Spleen (tissue), 11 donors: ENCODE measurements at regions not wholly inside any gene's neighbourhood (a gene's known extent, or its start where the extent isn't known, plus 50 kb on each side); places are given as distances from the start of the nearest gene placed in this dataset.
A peak's percentile ranks its signal among the peaks of the same experiment; 100 is the strongest.

Experiments
- DNase-seq: peaks from one replicate; pipeline ENCODE4 v3.0.0-alpha.2; 2020
- H3K27ac ChIP-seq, 8 donors: fragments of 200-600 bp; sonication (generic) in 7 of 8; 1 replicate in 4 of 8; 2 replicates in 4 of 8; pipeline versions ENCODE4 v1.5.0 to v1.8.0; 2016 to 2021; ENCODE audit warnings: inconsistent platforms in 4 of 8, mild to moderate bottlenecking in 4 of 8, moderate library complexity in 1 of 8
- H3K27me3 ChIP-seq, 7 donors: fragments of 200-600 bp; sonication (generic) in 6 of 7; replicated peaks in 1 of 7; 1 replicate in 4 of 7; 2 replicates in 3 of 7; pipeline versions ENCODE4 v1.5.0 to v1.8.0; 2016 to 2021; ENCODE audit warnings: inconsistent platforms in 3 of 7, mild to moderate bottlenecking in 1 of 7
- H3K36me3 ChIP-seq, 6 donors: fragments of 200-600 bp; sonication (generic) in 5 of 6; 1 replicate in 4 of 6; 2 replicates in 2 of 6; pipeline versions ENCODE4 v1.5.0 to v1.8.0; 2016 to 2021; ENCODE audit warnings: inconsistent platforms in 2 of 6
- H3K4me1 ChIP-seq, 6 donors: fragments of 200-600 bp; sonication (generic) in 5 of 6; 1 replicate in 3 of 6; 2 replicates in 3 of 6; pipeline versions ENCODE4 v1.5.0 to v1.8.0; 2016 to 2021; ENCODE audit warnings: inconsistent platforms in 3 of 6
- H3K4me3 ChIP-seq, 8 donors: fragments of 200-600 bp; sonication (generic) in 7 of 8; 1 replicate in 4 of 8; 2 replicates in 4 of 8; pipeline versions ENCODE4 v1.5.0 to v1.8.0; 2016 to 2021; ENCODE audit warnings: inconsistent platforms in 4 of 8, mild to moderate bottlenecking in 4 of 8, moderate library complexity in 2 of 8
- H3K9me3 ChIP-seq, 8 donors: fragments of 200-600 bp; sonication (generic) in 7 of 8; 1 replicate in 4 of 8; 2 replicates in 4 of 8; pipeline versions ENCODE4 v1.5.0 to v1.8.0; 2016 to 2021; ENCODE audit warnings: inconsistent platforms in 4 of 8
- POLR2A ChIP-seq, 3 donors: fragments of 450-650 bp; IDR thresholded peaks; one replicate each; pipeline ENCODE4 v1.5.1; 2017; ENCODE audit warnings: antibody characterized with exemption in 3 of 3, mild to moderate bottlenecking in 1 of 3
- POLR2AphosphoS5 ChIP-seq, 3 donors: sonication (generic); formaldehyde crosslinking; IDR thresholded peaks; one replicate each; pipeline ENCODE4 v1.5.1; 2017; ENCODE audit warnings: antibody characterized with exemption in 3 of 3
- WGBS, 5 donors: extraction: QIAGEN DNeasy Blood & Tissue Kit in 3 of 5; methylation state at CpG; one replicate each; pipeline versions ENCODE4 v1.1.5 to v1.1.7; 2013 to 2018; 5-methylcytosine and 5-hydroxymethylcytosine counted together
- intact Hi-C: fragments of 100-400 bp; cut with DNase I; formaldehyde crosslinking; loops from one replicate; pipeline ENCODE4 v1.15.0; 2023; ENCODE audit warnings: low total_unique reads
- TF ChIP-seq, protein P1 (sequence below), 11 experiments: fragments of 200-600 bp in 7 of 11; fragments of 450-650 bp in 4 of 11; sonication (generic) in 4 of 11; IDR thresholded peaks in 8 of 11; conservative IDR thresholded peaks in 3 of 11; 1 replicate in 7 of 11; 2 replicates in 4 of 11; pipeline versions ENCODE4 v1.4.0 to v1.8.0; 2016 to 2021; ENCODE audit warnings: antibody characterized with exemption in 11 of 11, inconsistent platforms in 4 of 11, mild to moderate bottlenecking in 1 of 11
- donor health status: healthy with polysubstance abuse.
- donor health status: DM: no; HTN: no; CAD: no; lungs with moderate emphysema.
- donor health status: DM: no; HTN: no; CAD: no.
- donor health status: Bipolar disorder and iron deficiency.
- donor health status: healthy.
- donor health status: DM: no; HTN: no; CAD: no.
- donor health status: DM: yes; HTN: yes; CAD: no.

- intact Hi-C loops, result no loop called here
- H3K4me1 ChIP-seq, result peaks cover 5 to 46% (median 25%) of the 10 kb centered on the region in 6 donors
- no peaks in the 10 kb centered on the region for H3K36me3 ChIP-seq
- peak overlapping the region in 3 of 8 donors; percentile 49 to 60 (median 57) for H3K27ac ChIP-seq
- 25 to 32% (median 26%) methylated on average over 6 of the region's 6 CpGs for WGBS, 5 donors
- H3K4me3 ChIP-seq, result no peak overlapping the region
- H3K9me3 ChIP-seq, result peaks cover 0 to 8% (median 2%) of the 10 kb centered on the region in 8 donors
- H3K27me3 ChIP-seq, result no peaks in the 10 kb centered on the region
- TF ChIP-seq POLR2AphosphoS5 (IDR thresholded peaks at IDR 0.05), result peak in 1 of 3 donors; percentile 27
- no peak for TF ChIP-seq POLR2A (IDR thresholded peaks at IDR 0.05)
- DNase-seq, result no peak
Observed at GRCh38 chr1:93750955-93751354, 69.3 kb upstream of the BCAR3 start.

DNA sequence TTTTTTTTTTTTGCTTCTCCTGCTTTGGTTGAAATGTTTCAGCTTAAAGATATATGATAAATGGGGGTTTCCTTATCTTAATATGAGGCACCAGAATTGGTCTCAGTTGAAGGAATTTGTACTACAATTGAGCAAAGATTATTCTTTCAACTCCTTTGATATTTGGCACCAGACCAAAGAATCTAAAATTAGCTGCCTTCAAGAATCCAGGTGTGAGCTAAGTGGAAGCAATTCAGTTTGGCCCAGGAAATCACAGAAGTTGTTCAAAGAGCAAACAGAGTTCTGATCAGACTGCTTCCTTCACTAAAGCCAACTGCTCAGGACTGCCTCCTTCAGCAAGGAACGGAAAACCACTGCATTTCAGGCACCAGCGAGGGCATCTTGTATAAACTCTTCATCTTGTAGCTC is 68.3 kb upstream of the BCAR3 start:
- intact Hi-C loops, result no loop called here
- 43 to 63% (median 49%) methylated on average over 2 of the region's 2 CpGs for WGBS, 5 donors
- no peaks in the 10 kb centered on the region for H3K27me3 ChIP-seq
- H3K36me3 ChIP-seq, result no peaks in the 10 kb centered on the region
- peaks cover 5 to 48% (median 27%) of the 10 kb centered on the region in 6 donors for H3K4me1 ChIP-seq
- H3K27ac ChIP-seq, result peak overlapping the region in 5 of 8 donors; percentile 27 to 60 (median 50)
- no peak for DNase-seq
- TF ChIP-seq, protein P1, sequence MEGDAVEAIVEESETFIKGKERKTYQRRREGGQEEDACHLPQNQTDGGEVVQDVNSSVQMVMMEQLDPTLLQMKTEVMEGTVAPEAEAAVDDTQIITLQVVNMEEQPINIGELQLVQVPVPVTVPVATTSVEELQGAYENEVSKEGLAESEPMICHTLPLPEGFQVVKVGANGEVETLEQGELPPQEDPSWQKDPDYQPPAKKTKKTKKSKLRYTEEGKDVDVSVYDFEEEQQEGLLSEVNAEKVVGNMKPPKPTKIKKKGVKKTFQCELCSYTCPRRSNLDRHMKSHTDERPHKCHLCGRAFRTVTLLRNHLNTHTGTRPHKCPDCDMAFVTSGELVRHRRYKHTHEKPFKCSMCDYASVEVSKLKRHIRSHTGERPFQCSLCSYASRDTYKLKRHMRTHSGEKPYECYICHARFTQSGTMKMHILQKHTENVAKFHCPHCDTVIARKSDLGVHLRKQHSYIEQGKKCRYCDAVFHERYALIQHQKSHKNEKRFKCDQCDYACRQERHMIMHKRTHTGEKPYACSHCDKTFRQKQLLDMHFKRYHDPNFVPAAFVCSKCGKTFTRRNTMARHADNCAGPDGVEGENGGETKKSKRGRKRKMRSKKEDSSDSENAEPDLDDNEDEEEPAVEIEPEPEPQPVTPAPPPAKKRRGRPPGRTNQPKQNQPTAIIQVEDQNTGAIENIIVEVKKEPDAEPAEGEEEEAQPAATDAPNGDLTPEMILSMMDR (IDR thresholded peaks at IDR 0.05 in 8 of 11, conservative IDR thresholded peaks at IDR 0.05 in 3 of 11), result no peak
- no peak for TF ChIP-seq POLR2A (IDR thresholded peaks at IDR 0.05)
- TF ChIP-seq POLR2AphosphoS5 (IDR thresholded peaks at IDR 0.05), result no peak
- peaks cover 0 to 8% (median 2%) of the 10 kb centered on the region in 8 donors for H3K9me3 ChIP-seq
- H3K4me3 ChIP-seq, result no peak overlapping the region

DNA sequence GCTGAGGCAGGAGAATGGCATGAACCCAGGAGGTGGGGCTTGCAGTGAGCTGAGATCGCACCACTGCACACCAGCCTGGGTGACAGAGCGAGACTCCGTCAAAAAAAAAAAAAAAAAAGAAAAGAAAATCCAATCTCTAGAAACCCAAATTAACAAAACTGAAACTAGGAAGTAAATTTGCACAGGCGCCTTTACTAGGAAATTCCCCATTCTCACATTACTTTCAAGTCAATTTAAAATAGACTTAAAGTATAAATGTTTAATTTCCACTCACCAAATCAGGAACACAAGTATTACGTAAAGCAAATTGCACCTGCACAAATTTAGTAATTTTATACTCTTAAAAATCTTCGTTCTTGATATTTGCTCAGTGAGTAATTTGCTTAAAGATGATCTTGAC is 67.8 kb upstream of the BCAR3 start:
- H3K36me3 ChIP-seq, result no peaks in the 10 kb centered on the region
- peaks cover 5 to 52% (median 27%) of the 10 kb centered on the region in 6 donors for H3K4me1 ChIP-seq
- TF ChIP-seq, protein P1 (IDR thresholded peaks at IDR 0.05 in 8 of 11, conservative IDR thresholded peaks at IDR 0.05 in 3 of 11), result no peak
- TF ChIP-seq POLR2AphosphoS5 (IDR thresholded peaks at IDR 0.05) (no peak), POLR2A (IDR thresholded peaks at IDR 0.05) (no peak)
- H3K27ac ChIP-seq, result peak overlapping the region in 4 of 8 donors; percentile 27 to 57 (median 50)
- no peak overlapping the region for H3K4me3 ChIP-seq
- peaks cover 0 to 8% (median 2%) of the 10 kb centered on the region in 8 donors for H3K9me3 ChIP-seq
- intact Hi-C loops, result no loop called here
- no peak for DNase-seq
- whole genome bisulfite sequencing, 5 donors, result 41 to 56% (median 50%) methylated on average over 6 of the region's 6 CpGs
- no peaks in the 10 kb centered on the region for H3K27me3 ChIP-seq

DNA sequence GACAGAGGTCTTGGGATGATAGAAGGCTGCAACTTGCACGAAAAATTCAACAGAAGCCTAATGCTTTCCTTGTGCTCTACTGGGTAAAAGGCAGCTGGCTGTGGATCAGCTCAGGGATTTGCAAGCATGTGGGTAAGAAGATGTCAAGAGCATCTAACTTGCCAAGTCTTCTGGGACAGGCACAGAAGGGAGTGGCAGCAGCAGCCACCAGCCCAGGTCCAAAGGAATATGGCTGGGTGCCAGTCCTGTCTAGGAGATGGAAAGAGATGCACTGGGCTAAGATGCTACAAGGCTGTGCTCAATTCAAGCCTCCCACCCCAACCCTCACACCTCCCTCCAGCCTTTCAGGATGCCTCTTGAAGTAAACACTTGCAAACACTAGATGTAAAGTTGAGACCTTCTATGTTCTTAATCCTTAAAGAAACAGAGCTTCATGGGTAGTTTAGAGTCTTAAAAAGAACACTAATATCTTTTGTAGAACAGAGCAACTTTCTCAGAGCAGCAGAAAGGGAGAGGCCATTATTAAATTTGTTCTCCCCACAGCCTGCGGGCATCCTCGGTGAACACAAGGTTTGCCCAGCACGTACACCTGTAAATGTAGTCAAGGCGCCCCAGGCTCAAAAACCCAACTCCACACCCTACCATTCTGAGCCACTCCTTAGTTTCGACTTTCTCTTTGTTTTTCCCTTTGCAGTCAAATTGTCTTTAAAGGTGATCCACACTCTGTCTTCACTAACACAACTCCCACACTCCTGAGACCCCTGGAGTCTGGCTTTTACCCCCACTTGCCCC is 64.6 kb upstream of the BCAR3 start:
- Histone ChIP-seq H3K4me3 (no peak overlapping the region), H3K4me1 (peaks cover 5 to 32% (median 19%) of the 10 kb centered on the region in 6 donors), H3K9me3 (peaks cover 0 to 8% (median 2%) of the 10 kb centered on the region in 8 donors), H3K36me3 (no peaks in the 10 kb centered on the region), H3K27me3 (no peaks in the 10 kb centered on the region), H3K27ac (no peak overlapping the region)
- DNase-seq, result peak; percentile 24
- intact Hi-C loops, result no loop called here
- 80 to 93% (median 88%) methylated on average over 6 of the region's 6 CpGs for WGBS, 5 donors
- TF ChIP-seq POLR2AphosphoS5 (IDR thresholded peaks at IDR 0.05) (no peak), POLR2A (IDR thresholded peaks at IDR 0.05) (no peak)
- TF ChIP-seq, protein P1 (IDR thresholded peaks at IDR 0.05 in 8 of 11, conservative IDR thresholded peaks at IDR 0.05 in 3 of 11), result no peak
